Transverse colon (tissue), 4 donors: ENCODE measurements at regions not wholly inside any gene's neighbourhood (a gene's known extent, or its start where the extent isn't known, plus 50 kb on each side); places are given as distances from the start of the nearest gene placed in this dataset.
"Not testable (repeated sequence)": the region's sequence is repeated elsewhere in the genome, so short reads cannot be mapped to it uniquely, and the experiment has no call there.

Experiments
- DNase-seq: peaks from one replicate; pipeline ENCODE4 v3.0.0-alpha.2; 2019
- H3K27ac ChIP-seq, 4 donors: fragments of 200-600 bp; sonication (generic); 2 replicates each; pipeline ENCODE4 v1.5.1; 2016 to 2018; ENCODE audit warnings: inconsistent platforms in 4 of 4
- H3K27me3 ChIP-seq: fragments of 200-600 bp; sonication (generic); 2 replicates; pipeline ENCODE4 v1.5.1; 2017; ENCODE audit warnings: inconsistent platforms
- H3K36me3 ChIP-seq, 4 donors: fragments of 200-600 bp; sonication (generic); 2 replicates each; pipeline ENCODE4 v1.5.1; 2017 to 2019; ENCODE audit warnings: inconsistent platforms in 4 of 4
- H3K4me1 ChIP-seq, 4 donors: fragments of 200-600 bp; sonication (generic); 2 replicates each; pipeline ENCODE4 v1.5.1; 2017 to 2020; ENCODE audit warnings: inconsistent platforms in 4 of 4
- H3K4me3 ChIP-seq, 4 donors: fragments of 200-600 bp; sonication (generic); 1 replicate in 1 of 4; 2 replicates in 3 of 4; pipeline versions ENCODE4 v1.5.1 to v1.6.1; 2017 to 2019; ENCODE audit warnings: inconsistent platforms in 4 of 4
- H3K9me3 ChIP-seq, 2 donors: fragments of 200-600 bp; sonication (generic); 2 replicates each; pipeline ENCODE4 v1.5.1; 2017 to 2019; ENCODE audit warnings: inconsistent platforms in 2 of 2
- CTCF ChIP-seq, 5 experiments: fragments of 200-600 bp in 3 of 5; fragments of 450-650 bp in 2 of 5; sonication (generic) in 3 of 5; IDR thresholded peaks; 1 replicate in 2 of 5; 2 replicates in 3 of 5; pipeline ENCODE4 v1.5.1; 2016 to 2017; ENCODE audit warnings: antibody characterized with exemption in 5 of 5, inconsistent platforms in 3 of 5, mild to moderate bottlenecking in 2 of 5, moderate library complexity in 1 of 5
- EP300 ChIP-seq: sonication (generic); formaldehyde crosslinking; IDR thresholded peaks from one replicate; pipeline ENCODE4 v1.6.1; 2017; ENCODE audit warnings: antibody characterized with exemption, low read depth
- POLR2A ChIP-seq: fragments of 450-650 bp; IDR thresholded peaks from one replicate; pipeline ENCODE4 v1.6.1; 2016; ENCODE audit warnings: antibody characterized with exemption, mild to moderate bottlenecking, moderate library complexity
- POLR2AphosphoS5 ChIP-seq, 3 donors: sonication (generic); formaldehyde crosslinking; IDR thresholded peaks; one replicate each; pipeline ENCODE4 v1.6.1; 2016; ENCODE audit warnings: antibody characterized with exemption in 3 of 3
- WGBS, 2 donors: methylation state at CpG; one replicate each; pipeline ENCODE4 v1.1.5; 2018; ENCODE audit warnings: low coverage in 1 of 2; 5-methylcytosine and 5-hydroxymethylcytosine counted together
- in situ Hi-C, 4 donors: fragments of 200-750 bp; cut with MboI; loops; one replicate each; pipeline versions ENCODE4 v1.15.0 to v1.15.1; 2017; ENCODE audit warnings: low sequenced_read_pairs in 3 of 4, low pct_ligation_motif_present in 1 of 4, low pct_unique_long_range_greater_than_20kb in 1 of 4
- intact Hi-C: fragments of 100-400 bp; cut with DNase I; formaldehyde crosslinking; loops from one replicate; pipeline ENCODE4 v1.15.1; 2023; ENCODE audit warnings: low total_unique reads

- H3K9me3 ChIP-seq: no peaks in the 10 kb centered on the region
- H3K4me1 ChIP-seq: no peaks in the 10 kb centered on the region
- no peak for TF ChIP-seq POLR2A
- TF ChIP-seq EP300: no peak
- TF ChIP-seq POLR2AphosphoS5 (IDR thresholded peaks at IDR 0.05): no peak
- no peak for TF ChIP-seq CTCF (IDR thresholded peaks at IDR 0.05)
- H3K4me3 ChIP-seq: no peak overlapping the region
- no peaks in the 10 kb centered on the region for H3K36me3 ChIP-seq
- intact Hi-C loops: no loop called here
- DNase-seq: no peak
- no peak overlapping the region for H3K27ac ChIP-seq
- 35 to 53% methylated on average over 4 to 5 of the region's 5 CpGs for WGBS, 2 donors
- no peaks in the 10 kb centered on the region for H3K27me3 ChIP-seq
- in situ Hi-C loops: no loop called here
Observed at GRCh38 chr12:127829281-127830064, 437.5 kb upstream of the TMEM132C start.

GRCh38 chr12:127830065-127830460 is 436.9 kb upstream of the TMEM132C start:
- no peak for DNase-seq

GRCh38 chr12:127830730-127831129 is 436.2 kb upstream of the TMEM132C start:
- Histone ChIP-seq H3K27ac (no peak overlapping the region), H3K4me1 (no peaks in the 10 kb centered on the region), H3K9me3 (no peaks in the 10 kb centered on the region), H3K27me3 (no peaks in the 10 kb centered on the region), H3K4me3 (no peak overlapping the region), H3K36me3 (no peaks in the 10 kb centered on the region)
- in situ Hi-C loops: no loop called here
- no peak for DNase-seq
- no peak for TF ChIP-seq POLR2AphosphoS5 (IDR thresholded peaks at IDR 0.05)
- no peak for TF ChIP-seq POLR2A
- TF ChIP-seq CTCF (IDR thresholded peaks at IDR 0.05): no peak
- intact Hi-C loops: no loop called here
- WGBS, 2 donors: 89 to 95% methylated on average over 3 of the region's 3 CpGs

More at GRCh38 chr12:127830065-127830460, 436.9 kb upstream of the TMEM132C start:
- Histone ChIP-seq H3K27me3 (no peaks in the 10 kb centered on the region), H3K9me3 (no peaks in the 10 kb centered on the region), H3K36me3 (no peaks in the 10 kb centered on the region), H3K4me1 (no peaks in the 10 kb centered on the region), H3K27ac (no peak overlapping the region), H3K4me3 (no peak overlapping the region)
- 12 to 36% methylated on average over 2 of the region's 2 CpGs for WGBS, 2 donors
- in situ Hi-C loops: no loop called here
- intact Hi-C loops: no loop called here
- TF ChIP-seq EP300 (no peak), POLR2A (no peak), CTCF (IDR thresholded peaks at IDR 0.05) (no peak), POLR2AphosphoS5 (IDR thresholded peaks at IDR 0.05) (no peak)

- no peaks in the 10 kb centered on the region for H3K4me1 ChIP-seq
- H3K4me3 ChIP-seq: no peak overlapping the region
- in situ Hi-C loops: no loop called here
- H3K9me3 ChIP-seq: no peaks in the 10 kb centered on the region
- intact Hi-C loops: no loop called here
- no peaks in the 10 kb centered on the region for H3K27me3 ChIP-seq
- no peak overlapping the region for H3K27ac ChIP-seq
- H3K36me3 ChIP-seq: no peaks in the 10 kb centered on the region
- TF ChIP-seq POLR2A (no peak), POLR2AphosphoS5 (IDR thresholded peaks at IDR 0.05) (no peak), CTCF (IDR thresholded peaks at IDR 0.05) (no peak), EP300 (no peak)
- WGBS, 2 donors: 88 to 91% methylated on average over 3 of the region's 3 CpGs
- no peak for DNase-seq
Observed at GRCh38 chr12:127832172-127832571, 434.8 kb upstream of the TMEM132C start.

GRCh38 chr12:127836802-127837201 is 430.2 kb upstream of the TMEM132C start:
- H3K27me3 ChIP-seq, H3K4me1 ChIP-seq, H3K9me3 ChIP-seq, intact Hi-C loops, H3K27ac ChIP-seq, H3K36me3 ChIP-seq, DNase-seq, in situ Hi-C loops, H3K4me3 ChIP-seq: not testable (repeated sequence)
- WGBS, 2 donors: 68 to 74% methylated on average over 3 to 4 of the region's 4 CpGs
